Breast epithelium (tissue), 4 donors: ENCODE measurements at regions not wholly inside any gene's neighbourhood (a gene's known extent, or its start where the extent isn't known, plus 50 kb on each side); places are given as distances from the start of the nearest gene placed in this dataset.

Experiments used
- DNase-seq, 2 donors: peaks; one replicate each; pipeline ENCODE4 v3.0.0-alpha.2; 2019; ENCODE audit warnings: low spot score in 2 of 2
- H3K27ac ChIP-seq, 2 donors: fragments of 200-600 bp; sonication (generic) in 1 of 2; one replicate each; pipeline ENCODE4 v1.5.1; 2016 to 2019; ENCODE audit warnings: mild to moderate bottlenecking in 1 of 2
- H3K27me3 ChIP-seq, 2 donors: fragments of 200-600 bp; sonication (generic) in 1 of 2; one replicate each; pipeline versions ENCODE4 v1.5.1 to v1.6.0; 2017 to 2019; ENCODE audit warnings: control low read depth in 1 of 2, mild to moderate bottlenecking in 1 of 2
- H3K36me3 ChIP-seq: fragments of 200-600 bp; one replicate; pipeline ENCODE4 v1.5.1; 2019
- H3K4me1 ChIP-seq, 2 donors: fragments of 200-600 bp; sonication (generic); one replicate each; pipeline ENCODE4 v1.5.1; 2016 to 2019; ENCODE audit warnings: control low read depth in 1 of 2
- H3K4me3 ChIP-seq, 3 donors: fragments of 200-600 bp; sonication (generic); 1 replicate in 2 of 3; 2 replicates in 1 of 3; pipeline ENCODE4 v1.5.1; 2016 to 2019; ENCODE audit warnings: mild to moderate bottlenecking in 3 of 3, moderate library complexity in 2 of 3
- H3K9me3 ChIP-seq, 2 donors: fragments of 200-600 bp; sonication (generic) in 1 of 2; one replicate each; pipeline ENCODE4 v1.5.1; 2016 to 2019; ENCODE audit warnings: control low read depth in 1 of 2
- POLR2A ChIP-seq: fragments of 450-650 bp; IDR thresholded peaks from one replicate; pipeline ENCODE4 v1.6.1; 2016; ENCODE audit warnings: antibody characterized with exemption, mild to moderate bottlenecking, moderate library complexity
- POLR2AphosphoS5 ChIP-seq, 3 donors: sonication (generic); formaldehyde crosslinking; IDR thresholded peaks; one replicate each; pipeline ENCODE4 v1.6.1; 2017; ENCODE audit warnings: antibody characterized with exemption in 3 of 3
- intact Hi-C: fragments of 100-400 bp; cut with DNase I; formaldehyde crosslinking; loops from one replicate; pipeline ENCODE4 v1.15.1; 2023; ENCODE audit warnings: low total_unique reads
- TF ChIP-seq, protein P1 (sequence below), 3 donors: fragments of 450-650 bp; IDR thresholded peaks; one replicate each; pipeline ENCODE4 v1.5.1; 2016 to 2017; ENCODE audit warnings: antibody characterized with exemption in 3 of 3, mild to moderate bottlenecking in 3 of 3, moderate library complexity in 3 of 3

DNA sequence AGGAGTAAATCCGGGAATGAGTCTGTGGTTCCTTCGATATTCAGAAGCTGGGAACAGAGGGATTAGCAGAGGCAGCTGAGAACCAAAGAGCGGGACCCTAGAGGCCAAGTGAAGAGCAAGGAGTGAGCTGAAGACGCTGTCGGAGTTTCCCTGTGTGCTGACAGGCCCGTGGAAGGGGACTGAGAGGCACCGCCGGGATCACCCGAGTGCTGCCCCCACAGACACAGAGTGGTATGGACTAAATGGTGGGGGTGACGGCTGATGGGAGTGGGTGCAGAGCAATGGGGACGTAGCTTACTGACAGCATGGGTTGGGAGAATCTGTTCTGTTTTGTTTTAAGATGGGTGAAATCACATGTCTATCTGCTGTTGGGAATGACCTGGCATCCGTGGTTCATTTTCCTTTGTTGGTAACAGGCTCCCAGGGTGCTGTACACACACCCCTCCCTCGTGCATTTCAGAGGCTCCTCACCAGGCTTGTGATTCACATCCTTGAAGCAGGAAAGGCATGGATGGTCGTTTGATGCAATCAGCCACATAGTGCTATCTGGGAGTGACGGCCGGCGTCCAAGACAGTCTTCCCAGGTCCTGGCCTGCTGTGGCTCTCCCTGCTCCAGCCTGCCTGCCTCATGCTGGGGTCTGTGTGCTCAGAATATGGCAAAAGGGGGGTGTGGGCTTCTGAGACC lies 97.4 kb downstream of the THBS2 start:
- Histone ChIP-seq H3K4me1 (peaks cover 8 to 11% of the 10 kb centered on the region in 2 donors), H3K27me3 (no peaks in the 10 kb centered on the region), H3K36me3 (no peaks in the 10 kb centered on the region), H3K27ac (no peak overlapping the region), H3K9me3 (no peaks in the 10 kb centered on the region), H3K4me3 (no peak overlapping the region)
- intact Hi-C loops, result no loop called here
- TF ChIP-seq POLR2AphosphoS5 (IDR thresholded peaks at IDR 0.05) (no peak), POLR2A (no peak)
- TF ChIP-seq, protein P1, sequence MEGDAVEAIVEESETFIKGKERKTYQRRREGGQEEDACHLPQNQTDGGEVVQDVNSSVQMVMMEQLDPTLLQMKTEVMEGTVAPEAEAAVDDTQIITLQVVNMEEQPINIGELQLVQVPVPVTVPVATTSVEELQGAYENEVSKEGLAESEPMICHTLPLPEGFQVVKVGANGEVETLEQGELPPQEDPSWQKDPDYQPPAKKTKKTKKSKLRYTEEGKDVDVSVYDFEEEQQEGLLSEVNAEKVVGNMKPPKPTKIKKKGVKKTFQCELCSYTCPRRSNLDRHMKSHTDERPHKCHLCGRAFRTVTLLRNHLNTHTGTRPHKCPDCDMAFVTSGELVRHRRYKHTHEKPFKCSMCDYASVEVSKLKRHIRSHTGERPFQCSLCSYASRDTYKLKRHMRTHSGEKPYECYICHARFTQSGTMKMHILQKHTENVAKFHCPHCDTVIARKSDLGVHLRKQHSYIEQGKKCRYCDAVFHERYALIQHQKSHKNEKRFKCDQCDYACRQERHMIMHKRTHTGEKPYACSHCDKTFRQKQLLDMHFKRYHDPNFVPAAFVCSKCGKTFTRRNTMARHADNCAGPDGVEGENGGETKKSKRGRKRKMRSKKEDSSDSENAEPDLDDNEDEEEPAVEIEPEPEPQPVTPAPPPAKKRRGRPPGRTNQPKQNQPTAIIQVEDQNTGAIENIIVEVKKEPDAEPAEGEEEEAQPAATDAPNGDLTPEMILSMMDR (IDR thresholded peaks at IDR 0.05), result no peak
- DNase-seq, result no peak

DNA sequence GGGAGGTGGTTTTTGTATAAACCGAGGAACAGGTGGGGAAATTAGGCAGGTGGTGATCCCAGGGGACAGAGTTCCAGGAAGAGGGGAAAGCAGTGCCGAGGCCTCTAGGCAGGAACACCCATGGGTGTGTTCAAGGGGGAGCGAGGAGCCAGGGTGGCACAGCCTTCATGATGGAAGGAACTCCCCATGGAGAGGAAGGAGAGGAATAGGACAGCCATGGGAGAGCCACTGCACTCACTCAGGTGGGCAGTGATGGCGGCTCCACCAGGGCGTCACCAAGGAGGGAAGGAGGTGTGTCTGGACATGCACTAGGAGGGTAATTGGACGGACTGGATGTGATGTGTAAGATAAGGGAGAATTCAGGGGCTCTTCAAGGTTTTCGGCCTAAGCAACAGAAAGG lies 98.2 kb downstream of the THBS2 start:
- TF ChIP-seq, protein P1 (IDR thresholded peaks at IDR 0.05), result no peak
- TF ChIP-seq POLR2AphosphoS5 (IDR thresholded peaks at IDR 0.05) (no peak), POLR2A (no peak)
- no peak for DNase-seq
- peaks cover 8 to 11% of the 10 kb centered on the region in 2 donors for H3K4me1 ChIP-seq
- H3K27ac ChIP-seq, result no peak overlapping the region
- no peaks in the 10 kb centered on the region for H3K27me3 ChIP-seq
- no peaks in the 10 kb centered on the region for H3K36me3 ChIP-seq
- peaks cover 0 to 5% of the 10 kb centered on the region in 2 donors for H3K9me3 ChIP-seq
- intact Hi-C loops, result no loop called here
- H3K4me3 ChIP-seq, result no peak overlapping the region

DNA sequence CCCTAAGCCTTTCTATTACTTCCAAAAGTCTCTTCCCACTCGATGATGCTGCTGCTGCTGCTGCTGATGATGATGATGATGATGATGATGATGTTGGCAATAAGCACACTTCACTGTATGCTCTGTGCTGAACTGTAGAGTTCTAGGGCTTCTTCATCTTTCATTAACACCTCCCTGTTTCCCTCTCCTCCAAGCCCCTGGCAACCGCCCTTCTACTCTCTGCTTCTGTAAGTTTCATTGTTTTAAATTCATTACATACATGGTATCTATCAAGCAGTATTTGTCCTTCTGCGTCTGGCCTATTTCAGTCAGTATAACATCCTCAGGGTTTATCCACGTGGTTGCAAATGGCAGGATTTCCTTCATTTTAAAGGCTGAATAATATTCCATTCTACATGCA lies 100.2 kb downstream of the THBS2 start:
- no peak for TF ChIP-seq POLR2AphosphoS5 (IDR thresholded peaks at IDR 0.05)
- TF ChIP-seq POLR2A, result no peak
- TF ChIP-seq, protein P1 (IDR thresholded peaks at IDR 0.05), result no peak
- Histone ChIP-seq H3K27ac (no peak overlapping the region), H3K4me1 (peaks cover 8% of the 10 kb centered on the region in 2 donors), H3K36me3 (no peaks in the 10 kb centered on the region), H3K27me3 (no peaks in the 10 kb centered on the region), H3K9me3 (peaks cover 0 to 15% of the 10 kb centered on the region in 2 donors), H3K4me3 (no peak overlapping the region)
- intact Hi-C loops, result no loop called here
- no peak for DNase-seq

DNA sequence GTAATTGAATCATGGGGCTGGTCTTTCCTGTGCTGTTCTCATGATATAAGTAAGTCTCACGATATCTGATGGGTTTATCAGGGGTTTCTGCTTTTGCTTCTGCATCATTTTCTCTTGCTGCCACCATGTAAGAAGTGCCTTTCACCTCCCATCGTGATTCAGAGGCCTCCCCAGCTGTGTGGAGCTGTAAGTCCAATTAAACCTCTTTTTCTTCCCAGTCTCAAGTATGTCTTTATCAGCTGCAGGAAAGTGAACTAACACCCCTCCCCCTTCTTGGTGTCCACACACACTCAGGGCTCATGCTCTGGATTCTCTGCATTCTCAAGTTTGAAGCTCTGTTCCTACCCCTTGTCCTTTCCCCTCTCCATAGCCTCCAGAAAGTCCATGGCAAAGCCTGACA lies 107.1 kb downstream of the THBS2 start:
- TF ChIP-seq, protein P1 (IDR thresholded peaks at IDR 0.05), result no peak
- TF ChIP-seq POLR2A (no peak), POLR2AphosphoS5 (IDR thresholded peaks at IDR 0.05) (no peak)
- peak overlapping the region; percentile 77 to 86 for H3K27ac ChIP-seq
- H3K36me3 ChIP-seq, result no peaks in the 10 kb centered on the region
- H3K9me3 ChIP-seq, result peaks cover 0 to 15% of the 10 kb centered on the region in 2 donors
- H3K27me3 ChIP-seq, result no peaks in the 10 kb centered on the region
- no peak for DNase-seq
- intact Hi-C loops, result no loop called here
- no peak overlapping the region for H3K4me3 ChIP-seq
- no peaks in the 10 kb centered on the region for H3K4me1 ChIP-seq

DNA sequence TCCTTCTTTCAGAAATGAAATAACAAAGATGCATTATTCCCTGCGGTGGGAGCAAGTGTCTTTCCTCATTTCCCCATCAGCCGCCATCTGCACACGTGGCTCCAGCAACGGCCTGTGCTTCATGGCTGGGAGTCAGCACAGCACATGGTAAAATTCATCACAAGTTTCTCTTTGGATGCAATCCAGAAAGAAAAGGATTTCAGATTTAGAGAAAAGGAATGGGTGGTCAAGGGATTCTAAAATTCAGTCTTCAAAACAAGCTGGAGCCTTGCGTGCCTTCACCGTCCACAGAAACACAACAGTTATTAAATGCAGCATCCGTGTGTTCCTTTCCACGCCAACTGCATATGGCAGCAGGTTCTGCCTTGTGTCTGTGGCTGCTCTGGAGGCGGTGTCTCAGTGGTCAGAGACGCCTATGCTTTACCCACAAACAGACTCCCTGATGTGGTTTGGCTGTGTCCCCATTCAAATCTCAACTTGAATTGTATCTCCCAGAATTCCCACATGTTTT lies 107.6 kb downstream of the THBS2 start:
- H3K27ac ChIP-seq, result peak overlapping the region; percentile 77 to 86
- H3K36me3 ChIP-seq, result no peaks in the 10 kb centered on the region
- no peaks in the 10 kb centered on the region for H3K27me3 ChIP-seq
- no peaks in the 10 kb centered on the region for H3K4me1 ChIP-seq
- intact Hi-C loops, result no loop called here
- peak; percentile 54 to 79 (median 59) for TF ChIP-seq POLR2AphosphoS5 (IDR thresholded peaks at IDR 0.05)
- TF ChIP-seq, protein P1 (IDR thresholded peaks at IDR 0.05), result no peak
- peaks cover 0 to 15% of the 10 kb centered on the region in 2 donors for H3K9me3 ChIP-seq
- peak in 1 of 2 donors; percentile 49 for DNase-seq
- H3K4me3 ChIP-seq, result peak overlapping the region in 1 of 3 donors; percentile 8
